Neutrophil (primary cell): ENCODE measurements at regions not wholly inside any gene's neighbourhood (a gene's known extent, or its start where the extent isn't known, plus 50 kb on each side); places are given as distances from the start of the nearest gene placed in this dataset.

Source experiments
- H3K27ac ChIP-seq: fragments of 200-600 bp; sonication (generic); 2 replicates; pipeline ENCODE4 v1.5.1; 2016; ENCODE audit warnings: mild to moderate bottlenecking, moderate library complexity
- H3K27me3 ChIP-seq: fragments of 200-600 bp; sonication (generic); 2 replicates; pipeline ENCODE4 v1.6.0; 2016; ENCODE audit warnings: mild to moderate bottlenecking
- H3K36me3 ChIP-seq: fragments of 200-600 bp; sonication (generic); 2 replicates; pipeline ENCODE4 v1.5.1; 2017
- H3K4me1 ChIP-seq, 2 experiments: fragments of 200-600 bp in 1 of 2; sonication (generic) in 1 of 2; 1 replicate in 1 of 2; 2 replicates in 1 of 2; pipeline versions ENCODE4 v1.5.1 to v1.6.1; 2013 to 2016; ENCODE audit warnings: low read depth in 1 of 2, low read length in 1 of 2, mild to moderate bottlenecking in 1 of 2, moderate library complexity in 1 of 2; ENCODE audit not compliant: control insufficient read depth in 1 of 2, insufficient read depth in 1 of 2
- H3K4me3 ChIP-seq, 2 experiments: fragments of 200-600 bp in 1 of 2; sonication (generic) in 1 of 2; 1 replicate in 1 of 2; 2 replicates in 1 of 2; pipeline ENCODE4 v1.5.1; 2013 to 2016; ENCODE audit warnings: low read depth in 1 of 2, low read length in 1 of 2, mild to moderate bottlenecking in 1 of 2, moderate library complexity in 1 of 2
- H3K9me3 ChIP-seq: fragments of 200-600 bp; sonication (generic); 2 replicates; pipeline ENCODE4 v1.5.1; 2016
- CTCF ChIP-seq: fragments of 200-600 bp; sonication (generic); IDR thresholded peaks from 2 replicates; pipeline ENCODE4 v1.5.1; 2016; ENCODE audit warnings: antibody characterized with exemption

GRCh38 chr12:92987362-92987761 lies 58.3 kb upstream of the EEA1 start:
- no peaks in the 10 kb centered on the region for H3K36me3 ChIP-seq
- H3K4me1 ChIP-seq: peaks cover 8% of the 10 kb centered on the region in 2 experiments
- no peak overlapping the region for H3K27ac ChIP-seq
- peak; percentile 34 for TF ChIP-seq CTCF
- H3K4me3 ChIP-seq: no peak overlapping the region
- H3K27me3 ChIP-seq: no peaks in the 10 kb centered on the region
- no peaks in the 10 kb centered on the region for H3K9me3 ChIP-seq

GRCh38 chr12:92987846-92988621 lies 58.9 kb upstream of the EEA1 start:
- H3K4me1 ChIP-seq: peaks cover 8% of the 10 kb centered on the region in 2 experiments
- no peak overlapping the region for H3K27ac ChIP-seq
- no peaks in the 10 kb centered on the region for H3K27me3 ChIP-seq
- no peak overlapping the region for H3K4me3 ChIP-seq
- H3K9me3 ChIP-seq: no peaks in the 10 kb centered on the region
- no peak for TF ChIP-seq CTCF
- no peaks in the 10 kb centered on the region for H3K36me3 ChIP-seq

- Histone ChIP-seq H3K4me3 (no peak overlapping the region), H3K27ac (no peak overlapping the region), H3K4me1 (peaks cover 8% of the 10 kb centered on the region in 2 experiments), H3K27me3 (no peaks in the 10 kb centered on the region), H3K9me3 (no peaks in the 10 kb centered on the region), H3K36me3 (no peaks in the 10 kb centered on the region)
- no peak for TF ChIP-seq CTCF
Measured at GRCh38 chr12:92988622-92989130, 59.6 kb upstream of the EEA1 start.

GRCh38 chr12:92989715-92990484 lies 60.8 kb upstream of the EEA1 start:
- Histone ChIP-seq H3K9me3 (no peaks in the 10 kb centered on the region), H3K27me3 (no peaks in the 10 kb centered on the region), H3K27ac (no peak overlapping the region), H3K4me3 (no peak overlapping the region), H3K36me3 (no peaks in the 10 kb centered on the region), H3K4me1 (peaks cover 8% of the 10 kb centered on the region in 2 experiments)
- TF ChIP-seq CTCF: no peak

DNA sequence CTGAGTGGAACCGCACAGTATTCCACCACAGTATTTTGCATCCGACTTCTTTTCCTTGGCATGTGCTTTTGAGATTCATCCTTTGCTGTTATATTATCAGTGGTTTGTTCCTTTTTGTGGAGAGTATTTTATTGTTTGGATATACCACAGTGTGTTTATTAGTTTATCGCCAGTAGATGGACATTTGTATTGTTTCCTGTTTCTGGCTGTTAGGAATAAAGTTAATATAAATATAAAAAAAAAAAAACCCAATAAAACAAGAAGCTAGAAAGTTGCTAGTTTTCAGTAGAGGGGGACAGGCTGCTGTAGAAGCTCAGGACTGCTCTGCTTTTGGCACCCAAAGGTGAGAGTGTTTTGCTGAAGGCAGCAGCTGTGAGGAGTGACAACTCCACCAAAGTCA lies 62.0 kb upstream of the EEA1 start:
- H3K36me3 ChIP-seq: no peaks in the 10 kb centered on the region

More for the DNA sequence above, 62.0 kb upstream of the EEA1 start:
- Histone ChIP-seq H3K4me1 (peaks cover 8% of the 10 kb centered on the region in 2 experiments), H3K9me3 (no peaks in the 10 kb centered on the region), H3K27me3 (no peaks in the 10 kb centered on the region), H3K4me3 (no peak overlapping the region), H3K27ac (no peak overlapping the region)
- TF ChIP-seq CTCF: no peak
